PC-9 (cell line): ENCODE measurements at regions not wholly inside any gene's neighbourhood (a gene's known extent, or its start where the extent isn't known, plus 50 kb on each side); places are given as distances from the start of the nearest gene placed in this dataset.

ENCODE experiments used
- BruUV-seq: library from RNA; stranded (reverse); fragments of 400-500 nt; replicated peaks from 2 replicates; lab custom pipeline; 2021; lab: Mats Ljungman, UMichigan
- CTCF ChIA-PET: fragments of 300-600 bp; sonication (Branson Sonifier 250); formaldehyde crosslinking; loops from one replicate; lab custom pipeline; 2022; ENCODE audit warnings: antibody characterized with exemption; lab: Charles Lee
- POLR2A ChIA-PET: fragments of 300-600 bp; sonication (Branson Sonifier 250); formaldehyde crosslinking; loops from one replicate; lab custom pipeline; 2022; ENCODE audit warnings: antibody characterized with exemption; ENCODE audit not compliant: unreplicated experiment; lab: Charles Lee
- DNase-seq, 2 experiments: peaks; one replicate each; pipeline versions ENCODE4 v3.0.0 to v3.0.0-alpha.2; 2015 to 2022; ENCODE audit warnings: mixed read lengths in 1 of 2
- H2AFZ ChIP-seq: fragments of 200-600 bp; sonication (generic); 2 replicates; pipeline ENCODE4 v1.8.1; 2017; ENCODE audit warnings: antibody characterized with exemption
- H3F3A ChIP-seq: fragments of 200-600 bp; sonication (generic); 2 replicates; pipeline ENCODE4 v1.8.1; 2017; ENCODE audit warnings: antibody characterized with exemption, mild to moderate bottlenecking, low read depth; ENCODE audit not compliant: insufficient read depth
- H3K27ac ChIP-seq: fragments of 200-600 bp; sonication (generic); 2 replicates; pipeline ENCODE4 v1.6.1; 2016; ENCODE audit warnings: mixed run types
- H3K27me3 ChIP-seq: fragments of 200-600 bp; sonication (generic); 2 replicates; pipeline ENCODE4 v1.6.1; 2016; ENCODE audit warnings: low read depth, mixed run types; ENCODE audit not compliant: insufficient read depth
- H3K36me3 ChIP-seq: fragments of 200-600 bp; sonication (generic); 2 replicates; pipeline ENCODE4 v1.6.1; 2016; ENCODE audit warnings: low read depth, mixed run types
- H3K4me1 ChIP-seq: fragments of 200-600 bp; sonication (generic); replicated peaks from 2 replicates; pipeline ENCODE4 v1.6.1; 2016; ENCODE audit warnings: mixed run types; ENCODE audit not compliant: insufficient read depth
- H3K4me2 ChIP-seq: fragments of 200-600 bp; sonication (generic); 2 replicates; pipeline ENCODE4 v1.6.1; 2017; ENCODE audit warnings: mixed run types
- H3K4me3 ChIP-seq: fragments of 200-600 bp; sonication (generic); 2 replicates; pipeline ENCODE4 v1.6.1; 2016; ENCODE audit warnings: mixed run types
- H3K79me2 ChIP-seq: fragments of 200-600 bp; sonication (generic); 2 replicates; pipeline ENCODE4 v1.6.1; 2017; ENCODE audit warnings: low read depth, mixed run types
- H3K9me2 ChIP-seq: fragments of 200-600 bp; sonication (generic); 2 replicates; pipeline ENCODE4 v1.8.1; 2017; ENCODE audit warnings: mild to moderate bottlenecking; ENCODE audit not compliant: insufficient read depth
- H3K9me3 ChIP-seq: fragments of 200-600 bp; sonication (generic); 2 replicates; pipeline ENCODE4 v1.8.1; 2016; ENCODE audit warnings: low read depth; ENCODE audit not compliant: insufficient read depth
- H4K20me1 ChIP-seq: fragments of 200-600 bp; sonication (generic); 2 replicates; pipeline ENCODE4 v1.8.1; 2017; ENCODE audit not compliant: insufficient read depth
- CTCF ChIP-seq: fragments of 200-600 bp; sonication (generic); conservative IDR thresholded peaks from 2 replicates; pipeline ENCODE4 v1.6.1; 2017; ENCODE audit warnings: mixed run types, antibody characterized with exemption, mild to moderate bottlenecking, moderate library complexity
- EZH2 ChIP-seq: fragments of 200-600 bp; sonication (generic); IDR thresholded peaks from 2 replicates; pipeline ENCODE4 v1.8.0; 2017; ENCODE audit warnings: antibody characterized with exemption, low read depth
- intact Hi-C: fragments of 100-400 bp; cut with micrococcal nuclease; formaldehyde crosslinking; loops from one replicate; pipeline ENCODE4 v1.10.0; 2022; ENCODE audit not compliant: unreplicated experiment

GRCh38 chr3:171932153-171932611 lies 89.0 kb downstream of the TMEM212 start:
- Histone ChIP-seq H3F3A (peaks cover 30% of the 10 kb centered on the region), H3K9me3 (peaks cover 30% of the 10 kb centered on the region; the same call in 1 of the 2 replicates), H3K27me3 (no peaks in the 10 kb centered on the region), H4K20me1 (no peaks in the 10 kb centered on the region), H3K36me3 (no peaks in the 10 kb centered on the region), H3K4me2 (no peak overlapping the region), H3K9me2 (no peaks in the 10 kb centered on the region), H3K27ac (no peak overlapping the region), H3K4me1 (peaks cover 32% of the 10 kb centered on the region), H3K79me2 (no peaks in the 10 kb centered on the region), H2AFZ (no peak overlapping the region), H3K4me3 (no peak overlapping the region)
- POLR2A ChIA-PET, result interaction anchor here (0.6 kb wide), 1 partner anchor 285 kb away, joined by 11 read pairs; no protein-coding TSS in a partner anchor
- no TSS peak for BruUV-seq
- intact Hi-C loops, result no loop called here
- TF ChIP-seq CTCF, result no peak
- TF ChIP-seq EZH2, result no peak
- DNase-seq, result no peak
- CTCF ChIA-PET, result interaction anchor here (0.5 kb wide), 1 partner anchor 62 kb away, joined by 3 read pairs; no protein-coding TSS in a partner anchor

GRCh38 chr3:171933441-171933840 lies 90.3 kb downstream of the TMEM212 start:
- Histone ChIP-seq H3K4me2 (no peak overlapping the region), H3K9me2 (no peaks in the 10 kb centered on the region), H3K36me3 (no peaks in the 10 kb centered on the region), H3K79me2 (no peaks in the 10 kb centered on the region), H3K4me1 (peaks cover 45% of the 10 kb centered on the region), H3K9me3 (peaks cover 37% of the 10 kb centered on the region; the same call in 1 of the 2 replicates), H3K27me3 (no peaks in the 10 kb centered on the region), H2AFZ (no peak overlapping the region), H4K20me1 (no peaks in the 10 kb centered on the region), H3K27ac (no peak overlapping the region), H3F3A (peaks cover 42% of the 10 kb centered on the region), H3K4me3 (no peak overlapping the region)
- CTCF ChIA-PET, result no interaction called here
- DNase-seq, result no peak
- POLR2A ChIA-PET, result no interaction called here
- TF ChIP-seq EZH2 (no peak), CTCF (no peak)
- intact Hi-C loops, result no loop called here
- no TSS peak for BruUV-seq

GRCh38 chr3:171935261-171936123 lies 92.3 kb downstream of the TMEM212 start:
- DNase-seq, result peak in 1 of 2 experiments; percentile 56
- H3K27ac ChIP-seq, result peak overlapping the region; percentile 95
- no peaks in the 10 kb centered on the region for H3K36me3 ChIP-seq
- peak overlapping the region; percentile 28; the same call in 1 of the 2 replicates for H3K4me3 ChIP-seq
- BruUV-seq, result no TSS peak
- CTCF ChIA-PET, result no interaction called here
- H2AFZ ChIP-seq, result peak overlapping the region; percentile 39
- intact Hi-C loops, result loop anchor here (1.0 kb wide), 1 partner anchor 104 kb away; the partner anchor contains the start of gene FNDC3B
- peaks cover 37% of the 10 kb centered on the region; the same call in 1 of the 2 replicates for H3K9me3 ChIP-seq
- H3K4me2 ChIP-seq, result peak overlapping the region; percentile 65
- no peaks in the 10 kb centered on the region for H4K20me1 ChIP-seq
- TF ChIP-seq CTCF (no peak), EZH2 (no peak)
- peaks cover 45% of the 10 kb centered on the region for H3F3A ChIP-seq
- POLR2A ChIA-PET, result interaction anchor here (0.6 to 0.7 kb wide), 4 partner anchors 48 to 399 kb away, joined by 3 to 5 read pairs (median 4); no protein-coding TSS in a partner anchor
- no peaks in the 10 kb centered on the region for H3K9me2 ChIP-seq
- H3K27me3 ChIP-seq, result no peaks in the 10 kb centered on the region
- H3K4me1 ChIP-seq, result peaks cover 53% of the 10 kb centered on the region
- no peaks in the 10 kb centered on the region for H3K79me2 ChIP-seq
